ENCODE measurements at regions not wholly inside any gene's neighbourhood (a gene's known extent, or its start where the extent isn't known, plus 50 kb on each side); places are given as distances from the start of the nearest gene placed in this dataset.

GRCh38 chr5:116673453-116673852 is 98.8 kb upstream of the SEMA6A start:
- no peaks in the 10 kb centered on the region for H3K9me3 ChIP-seq (ENCODE audit: insufficient read depth, low read length)
- no peak for TF ChIP-seq CTCF (IDR thresholded peaks at IDR 0.05; ENCODE audit: low read depth, low read length)
- TF ChIP-seq EZH2phosphoT487 (IDR thresholded peaks at IDR 0.05; ENCODE audit: low read depth): no peak
- H3K79me2 ChIP-seq (ENCODE audit: low read length): no peaks in the 10 kb centered on the region
- no peak overlapping the region for H3K4me3 ChIP-seq (ENCODE audit: low read length)
- H3K27ac ChIP-seq (ENCODE audit: low read length): peak overlapping the region; percentile 69
- H2AFZ ChIP-seq (ENCODE audit: low read depth, low read length): no peak overlapping the region
- H3K27me3 ChIP-seq (ENCODE audit: low read depth, low read length): no peaks in the 10 kb centered on the region
- peaks cover 47% of the 10 kb centered on the region for H3K4me1 ChIP-seq (ENCODE audit: low read length)
- no peaks in the 10 kb centered on the region for H3K36me3 ChIP-seq (replicated peaks; ENCODE audit: low read depth, low read length)
- H3K9ac ChIP-seq (ENCODE audit: low read length): no peak overlapping the region
- H4K20me1 ChIP-seq (ENCODE audit: insufficient read depth, low read length): no peaks in the 10 kb centered on the region
- peak overlapping the region; percentile 57 for H3K4me2 ChIP-seq (ENCODE audit: low read length)

GRCh38 chr5:116672203-116672602 is 97.6 kb upstream of the SEMA6A start:
- Histone ChIP-seq H3K27me3 (ENCODE audit: low read depth, low read length) (no peaks in the 10 kb centered on the region), H2AFZ (ENCODE audit: low read depth, low read length) (no peak overlapping the region), H3K36me3 (replicated peaks; ENCODE audit: low read depth, low read length) (no peaks in the 10 kb centered on the region), H3K27ac (ENCODE audit: low read length) (no peak overlapping the region), H3K9me3 (ENCODE audit: insufficient read depth, low read length) (no peaks in the 10 kb centered on the region), H4K20me1 (ENCODE audit: insufficient read depth, low read length) (no peaks in the 10 kb centered on the region), H3K4me2 (ENCODE audit: low read length) (no peak overlapping the region), H3K9ac (ENCODE audit: low read length) (no peak overlapping the region), H3K4me1 (ENCODE audit: low read length) (peaks cover 56% of the 10 kb centered on the region), H3K79me2 (ENCODE audit: low read length) (no peaks in the 10 kb centered on the region), H3K4me3 (ENCODE audit: low read length) (no peak overlapping the region)
- TF ChIP-seq CTCF (IDR thresholded peaks at IDR 0.05; ENCODE audit: low read depth, low read length) (no peak), EZH2phosphoT487 (IDR thresholded peaks at IDR 0.05; ENCODE audit: low read depth) (no peak)

GRCh38 chr5:116671211-116671736 is 96.7 kb upstream of the SEMA6A start:
- no peaks in the 10 kb centered on the region for H4K20me1 ChIP-seq (ENCODE audit: insufficient read depth, low read length)
- H3K36me3 ChIP-seq (replicated peaks; ENCODE audit: low read depth, low read length): no peaks in the 10 kb centered on the region
- H3K79me2 ChIP-seq (ENCODE audit: low read length): no peaks in the 10 kb centered on the region
- H3K9ac ChIP-seq (ENCODE audit: low read length): no peak overlapping the region
- no peaks in the 10 kb centered on the region for H3K9me3 ChIP-seq (ENCODE audit: insufficient read depth, low read length)
- H3K4me1 ChIP-seq (ENCODE audit: low read length): peaks cover 64% of the 10 kb centered on the region
- peak overlapping the region; percentile 25; the same call in 1 of the 2 replicates for H3K4me2 ChIP-seq (ENCODE audit: low read length)
- peak overlapping the region; percentile 23; the same call in 1 of the 2 replicates for H3K27ac ChIP-seq (ENCODE audit: low read length)
- no peaks in the 10 kb centered on the region for H3K27me3 ChIP-seq (ENCODE audit: low read depth, low read length)
- TF ChIP-seq EZH2phosphoT487 (IDR thresholded peaks at IDR 0.05; ENCODE audit: low read depth) (no peak), CTCF (IDR thresholded peaks at IDR 0.05; ENCODE audit: low read depth, low read length) (no peak)
- H2AFZ ChIP-seq (ENCODE audit: low read depth, low read length): no peak overlapping the region
- no peak overlapping the region for H3K4me3 ChIP-seq (ENCODE audit: low read length)

- Histone ChIP-seq H3K4me3 (ENCODE audit: low read length) (no peak overlapping the region), H3K36me3 (replicated peaks; ENCODE audit: low read depth, low read length) (no peaks in the 10 kb centered on the region), H3K79me2 (ENCODE audit: low read length) (no peaks in the 10 kb centered on the region), H4K20me1 (ENCODE audit: insufficient read depth, low read length) (no peaks in the 10 kb centered on the region), H3K27ac (ENCODE audit: low read length) (no peak overlapping the region), H3K4me1 (ENCODE audit: low read length) (peaks cover 57% of the 10 kb centered on the region), H3K9ac (ENCODE audit: low read length) (no peak overlapping the region), H3K27me3 (ENCODE audit: low read depth, low read length) (no peaks in the 10 kb centered on the region), H3K4me2 (ENCODE audit: low read length) (no peak overlapping the region), H3K9me3 (ENCODE audit: insufficient read depth, low read length) (no peaks in the 10 kb centered on the region), H2AFZ (ENCODE audit: low read depth, low read length) (no peak overlapping the region)
- TF ChIP-seq EZH2phosphoT487 (IDR thresholded peaks at IDR 0.05; ENCODE audit: low read depth) (no peak), CTCF (IDR thresholded peaks at IDR 0.05; ENCODE audit: low read depth, low read length) (no peak)
Observed at GRCh38 chr5:116669261-116670031, 94.8 kb upstream of the SEMA6A start.

Data from OCI-LY3 (cell line).